Epithelial cell of esophagus (primary cell): ENCODE measurements at regions not wholly inside any gene's neighbourhood (a gene's known extent, or its start where the extent isn't known, plus 50 kb on each side); places are given as distances from the start of the nearest gene placed in this dataset.
A peak's percentile ranks its signal among the peaks of the same experiment; 100 is the strongest.

ENCODE experiments used
- DNase-seq: peaks from one replicate; pipeline ENCODE4 v3.0.0; 2010; ENCODE audit warnings: low read depth
- H3K4me3 ChIP-seq: 2 replicates; pipeline ENCODE4 v1.5.1; 2011; ENCODE audit warnings: mild to moderate bottlenecking, low read length, control low read depth
- TF ChIP-seq, protein P1 (sequence below): IDR thresholded peaks from 2 replicates; pipeline ENCODE4 v1.5.1; 2011; ENCODE audit warnings: low read depth, mild to moderate bottlenecking, low read length, control low read depth, inconsistent platforms; ENCODE audit not compliant: insufficient read depth; ENCODE audit errors: missing control alignments

DNA sequence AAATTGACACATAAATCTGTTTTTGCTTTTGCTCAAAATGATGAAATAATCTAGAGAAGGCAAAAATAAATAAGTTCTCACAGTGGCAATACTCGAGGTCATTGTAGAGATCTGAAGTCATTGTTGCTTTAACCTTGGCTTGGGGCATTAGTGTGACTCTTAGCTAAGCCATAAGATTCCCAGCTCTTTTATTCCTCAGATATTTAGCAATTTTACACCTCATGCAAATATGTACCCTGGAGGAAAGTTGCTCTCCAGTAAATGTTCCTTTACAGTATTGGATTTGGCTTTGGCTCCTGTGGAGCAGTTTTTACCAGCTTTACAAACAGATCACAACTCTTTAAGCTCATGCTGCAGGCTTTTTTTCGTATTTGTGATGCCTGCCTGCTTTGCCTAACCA, 134.2 kb upstream of the NABP1 start:
- TF ChIP-seq, protein P1, sequence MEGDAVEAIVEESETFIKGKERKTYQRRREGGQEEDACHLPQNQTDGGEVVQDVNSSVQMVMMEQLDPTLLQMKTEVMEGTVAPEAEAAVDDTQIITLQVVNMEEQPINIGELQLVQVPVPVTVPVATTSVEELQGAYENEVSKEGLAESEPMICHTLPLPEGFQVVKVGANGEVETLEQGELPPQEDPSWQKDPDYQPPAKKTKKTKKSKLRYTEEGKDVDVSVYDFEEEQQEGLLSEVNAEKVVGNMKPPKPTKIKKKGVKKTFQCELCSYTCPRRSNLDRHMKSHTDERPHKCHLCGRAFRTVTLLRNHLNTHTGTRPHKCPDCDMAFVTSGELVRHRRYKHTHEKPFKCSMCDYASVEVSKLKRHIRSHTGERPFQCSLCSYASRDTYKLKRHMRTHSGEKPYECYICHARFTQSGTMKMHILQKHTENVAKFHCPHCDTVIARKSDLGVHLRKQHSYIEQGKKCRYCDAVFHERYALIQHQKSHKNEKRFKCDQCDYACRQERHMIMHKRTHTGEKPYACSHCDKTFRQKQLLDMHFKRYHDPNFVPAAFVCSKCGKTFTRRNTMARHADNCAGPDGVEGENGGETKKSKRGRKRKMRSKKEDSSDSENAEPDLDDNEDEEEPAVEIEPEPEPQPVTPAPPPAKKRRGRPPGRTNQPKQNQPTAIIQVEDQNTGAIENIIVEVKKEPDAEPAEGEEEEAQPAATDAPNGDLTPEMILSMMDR = no peak
- DNase-seq = no peak
- H3K4me3 ChIP-seq = no peak overlapping the region

DNA sequence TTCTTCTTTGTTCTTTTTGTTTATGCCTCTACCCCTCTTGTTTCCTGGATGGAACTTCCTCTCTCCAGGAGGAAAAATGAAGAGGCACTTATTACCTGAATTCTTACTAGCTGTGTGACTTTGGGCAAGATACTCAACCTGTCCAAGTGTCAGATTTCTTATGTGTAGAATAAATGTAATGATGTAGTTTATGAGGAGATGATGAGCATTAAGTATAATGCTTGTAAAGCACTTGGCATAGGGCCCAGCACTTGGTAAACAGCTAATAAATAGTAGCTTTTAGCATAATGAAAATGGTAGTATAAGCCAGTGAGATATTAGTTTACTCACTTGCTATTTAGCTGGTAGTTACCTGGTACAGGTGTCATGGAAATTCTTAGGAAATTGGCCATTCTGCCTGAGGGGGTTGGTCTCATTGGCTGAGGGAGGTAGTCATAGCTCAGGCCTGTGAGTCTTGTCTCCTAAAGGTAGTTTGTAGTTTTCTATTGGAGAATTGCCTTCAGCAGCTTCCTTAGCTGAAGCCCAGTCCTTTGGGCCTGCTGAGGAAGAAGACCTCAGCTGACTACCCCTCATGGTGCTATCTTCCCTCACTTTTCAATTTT, 133.4 kb upstream of the NABP1 start:
- peak; percentile 82 for DNase-seq
- H3K4me3 ChIP-seq = no peak overlapping the region
- TF ChIP-seq, protein P1 = no peak

DNA sequence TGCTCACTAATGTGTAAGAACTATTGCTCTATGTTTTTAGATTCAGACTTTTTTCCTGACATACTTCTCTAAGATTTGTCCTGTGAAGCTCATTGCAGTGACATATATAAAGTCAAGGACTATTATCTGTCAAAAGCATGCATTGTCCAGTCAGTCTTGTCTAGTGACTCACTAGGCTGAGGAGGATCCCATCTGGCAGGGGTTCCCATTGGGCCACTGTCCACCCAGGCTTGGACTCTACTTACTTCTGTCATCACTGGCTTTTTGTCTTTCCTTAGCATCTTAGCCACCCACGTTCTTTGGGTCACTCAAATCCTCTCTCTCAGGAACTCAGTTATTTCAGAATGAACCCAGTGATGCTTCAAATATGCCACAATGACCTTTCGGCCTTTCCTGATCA, 132.6 kb upstream of the NABP1 start:
- DNase-seq = no peak
- no peak overlapping the region for H3K4me3 ChIP-seq
- TF ChIP-seq, protein P1 = no peak

DNA sequence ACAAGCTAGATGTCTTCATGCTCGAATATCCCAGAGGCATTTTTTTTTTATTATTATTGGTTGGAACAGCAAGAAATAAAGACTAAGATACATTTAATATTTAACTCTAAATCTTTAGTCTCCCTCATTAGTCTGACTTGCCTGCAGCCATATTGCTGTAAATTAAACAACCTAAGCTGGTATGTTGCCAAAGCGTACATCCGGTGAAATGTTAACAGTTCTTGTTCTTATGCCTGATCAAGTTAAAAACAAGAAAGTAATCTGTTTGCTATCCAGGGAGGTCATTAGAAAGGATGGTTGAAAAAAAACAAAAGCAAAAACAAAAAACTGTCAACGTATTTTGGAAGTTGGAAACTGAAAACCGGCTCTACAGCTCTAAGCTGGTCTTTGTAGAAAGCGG, 125.9 kb upstream of the NABP1 start:
- DNase-seq = peak; percentile 35
- TF ChIP-seq, protein P1 = no peak
- no peak overlapping the region for H3K4me3 ChIP-seq

DNA sequence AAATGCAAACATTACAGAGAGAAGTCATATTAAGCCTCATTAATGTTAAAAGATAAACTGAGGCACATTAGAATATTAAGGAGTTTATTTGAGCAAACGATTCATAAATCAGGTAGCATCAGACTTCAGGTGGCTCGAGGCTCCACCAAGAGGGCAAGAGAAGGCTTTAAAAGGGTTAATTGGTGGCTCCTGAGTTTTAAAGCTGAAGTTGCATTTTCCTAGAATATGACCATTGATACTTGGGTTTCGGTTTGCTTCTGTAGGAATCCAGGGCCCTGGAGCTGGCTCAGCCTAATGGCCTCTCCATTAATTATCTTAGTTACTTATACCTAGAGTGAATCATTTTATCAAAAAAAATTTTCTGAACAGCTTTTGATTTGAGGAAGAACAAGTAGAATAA, 123.7 kb upstream of the NABP1 start:
- TF ChIP-seq, protein P1 = no peak
- no peak for DNase-seq
- no peak overlapping the region for H3K4me3 ChIP-seq

DNA sequence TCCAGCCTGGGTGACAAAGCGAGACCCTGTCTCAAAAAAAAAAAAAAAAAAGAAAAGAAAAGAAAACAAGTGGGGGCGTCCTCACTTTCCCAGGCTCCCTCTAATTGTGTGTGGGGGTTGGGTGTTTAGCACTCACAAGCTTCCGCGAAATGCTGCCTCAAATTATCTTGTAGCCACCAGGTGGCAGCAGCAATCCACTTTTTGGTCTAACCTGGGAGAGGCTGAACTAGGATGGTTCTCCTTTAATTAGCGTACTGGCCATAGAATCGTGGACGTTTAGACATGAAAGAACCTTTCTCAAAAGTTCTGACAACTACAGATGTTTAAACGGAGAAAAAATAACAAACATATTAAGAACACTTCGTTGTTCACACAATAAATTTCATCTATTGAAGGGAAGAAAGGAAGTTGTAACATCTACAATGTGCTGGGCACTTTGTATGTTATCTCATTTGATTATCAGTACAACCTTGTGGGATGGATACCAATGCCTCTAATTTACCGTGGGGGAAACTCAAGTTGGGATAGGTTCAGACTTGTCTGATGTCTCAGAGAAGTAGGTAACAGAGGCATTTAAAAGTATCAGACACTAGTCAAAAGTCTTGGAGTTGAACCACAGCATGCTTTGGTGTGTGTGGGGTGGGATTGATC, 122.7 kb upstream of the NABP1 start:
- peak; percentile 83 for DNase-seq
- H3K4me3 ChIP-seq = no peak overlapping the region
- TF ChIP-seq, protein P1 = peak; percentile 77

DNA sequence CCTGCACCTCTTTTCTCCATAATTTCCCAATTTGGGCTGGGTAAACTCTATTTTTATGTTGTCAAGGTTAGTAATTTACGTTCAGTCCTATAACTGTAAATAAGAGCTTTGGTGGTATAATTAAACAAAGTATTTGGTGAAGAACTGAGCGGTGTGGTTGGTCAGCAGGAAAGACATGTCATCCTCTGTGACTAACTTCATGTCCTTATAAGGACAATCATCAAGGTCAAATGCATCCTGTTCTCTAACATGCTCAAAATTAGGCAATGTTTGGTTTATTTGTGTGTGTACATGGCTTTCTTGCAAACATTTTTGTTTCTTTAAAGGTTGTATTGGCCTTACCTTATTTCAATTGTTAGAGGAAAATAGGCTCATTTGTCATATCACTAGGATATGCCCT, 121.5 kb upstream of the NABP1 start:
- no peak overlapping the region for H3K4me3 ChIP-seq
- TF ChIP-seq, protein P1 = no peak
- DNase-seq = no peak
